Endodermal cell (in vitro differentiated cells): ENCODE measurements at regions not wholly inside any gene's neighbourhood (a gene's known extent, or its start where the extent isn't known, plus 50 kb on each side); places are given as distances from the start of the nearest gene placed in this dataset.
A peak's percentile ranks its signal among the peaks of the same experiment; 100 is the strongest.

Source experiments
- DNase-seq: peaks from one replicate; pipeline ENCODE4 v3.0.0-alpha.2; 2017
- H3K27ac ChIP-seq: 2 replicates; pipeline ENCODE4 v1.5.1; 2013; ENCODE audit warnings: mild to moderate bottlenecking, low read depth, low read length, moderate library complexity
- H3K27me3 ChIP-seq: 2 replicates; pipeline ENCODE4 v1.6.1; 2013; ENCODE audit warnings: mild to moderate bottlenecking, low read length, moderate library complexity; ENCODE audit not compliant: insufficient read depth, control insufficient read depth, poor library complexity, severe bottlenecking
- H3K36me3 ChIP-seq: 2 replicates; pipeline ENCODE4 v1.7.0; 2013; ENCODE audit warnings: mild to moderate bottlenecking, low read length, moderate library complexity; ENCODE audit not compliant: control insufficient read depth, insufficient read depth
- H3K4me1 ChIP-seq: one replicate; pipeline ENCODE4 v1.7.0; 2013; ENCODE audit warnings: low read length; ENCODE audit not compliant: control insufficient read depth, insufficient read depth
- H3K4me3 ChIP-seq: 2 replicates; pipeline ENCODE4 v1.5.1; 2013; ENCODE audit warnings: mild to moderate bottlenecking, low read length, moderate library complexity
- H3K9ac ChIP-seq: 2 replicates; pipeline ENCODE4 v1.6.1; 2013; ENCODE audit warnings: mild to moderate bottlenecking, low read length, moderate library complexity; ENCODE audit not compliant: poor library complexity, severe bottlenecking; ENCODE audit errors: extremely low read depth
- H3K9me3 ChIP-seq: 2 replicates; pipeline ENCODE4 v1.6.1; 2013; ENCODE audit warnings: mild to moderate bottlenecking, low read length, moderate library complexity; ENCODE audit not compliant: control insufficient read depth
- H3K27ac Mint-ChIP-seq: 2 replicates; pipeline ENCODE4 v1.8.0; 2020; ENCODE audit warnings: mixed read lengths
- H3K27me3 Mint-ChIP-seq: 2 replicates; pipeline ENCODE4 v1.8.0; 2021; ENCODE audit warnings: mild to moderate bottlenecking, mixed read lengths; ENCODE audit not compliant: insufficient read depth
- H3K36me3 Mint-ChIP-seq: 2 replicates; pipeline ENCODE4 v1.8.0; 2020; ENCODE audit warnings: low read depth, mixed read lengths
- H3K4me1 Mint-ChIP-seq: 2 replicates; pipeline ENCODE4 v1.8.0; 2020; ENCODE audit warnings: mixed read lengths
- H3K4me3 Mint-ChIP-seq: 2 replicates; pipeline ENCODE4 v1.8.0; 2020; ENCODE audit warnings: mild to moderate bottlenecking, moderate library complexity, mixed read lengths
- H3K9me3 Mint-ChIP-seq: 2 replicates; pipeline ENCODE4 v1.8.0; 2020; ENCODE audit warnings: mild to moderate bottlenecking, mixed read lengths
- WGBS, 2 experiments: methylation state at CpG; one replicate each; pipeline versions ENCODE4 v1.1.5 to v1.1.7; 2013; ENCODE audit warnings: missing lambda C conversion rate in 2 of 2, mixed read lengths in 1 of 2; ENCODE audit not compliant: insufficient coverage in 1 of 2, insufficient read length in 1 of 2; 5-methylcytosine and 5-hydroxymethylcytosine counted together
- TF ChIP-seq, protein P1 (sequence below): fragments of 200-600 bp; sonication (generic); conservative IDR thresholded peaks from 2 replicates; pipeline ENCODE4 v1.5.0; 2021; ENCODE audit warnings: antibody characterized with exemption, mild to moderate bottlenecking

DNA sequence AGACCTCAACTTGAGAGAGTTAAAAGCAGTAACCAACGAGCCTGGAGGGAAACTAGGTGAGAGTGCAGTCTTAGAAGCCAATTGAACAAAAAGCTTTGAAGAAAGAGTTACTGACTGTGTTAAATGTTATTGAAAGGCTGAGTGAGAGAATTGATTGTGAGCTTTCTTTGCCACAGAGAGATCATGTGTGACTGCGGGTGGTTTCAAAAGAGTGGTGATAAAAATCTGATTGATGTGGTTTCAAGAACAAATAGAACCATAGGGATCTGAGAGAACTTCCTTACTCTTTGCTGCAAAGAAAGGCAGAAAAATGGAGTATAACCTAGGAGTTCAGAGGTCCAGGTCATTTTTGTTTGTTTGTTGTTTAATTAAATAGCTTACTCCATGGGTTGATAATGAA, 759.9 kb upstream of the ALCAM start:
- no peaks in the 10 kb centered on the region for H3K27me3 ChIP-seq
- no peaks in the 10 kb centered on the region for H3K36me3 ChIP-seq
- Mint-ChIP-seq H3K27ac (no peak overlapping the region), H3K27me3 (no peaks in the 10 kb centered on the region), H3K9me3 (no peaks in the 10 kb centered on the region), H3K4me3 (no peak overlapping the region), H3K4me1 (peaks cover 4% of the 10 kb centered on the region), H3K36me3 (no peaks in the 10 kb centered on the region)
- H3K9me3 ChIP-seq: no peaks in the 10 kb centered on the region
- no peak for DNase-seq
- TF ChIP-seq, protein P1, sequence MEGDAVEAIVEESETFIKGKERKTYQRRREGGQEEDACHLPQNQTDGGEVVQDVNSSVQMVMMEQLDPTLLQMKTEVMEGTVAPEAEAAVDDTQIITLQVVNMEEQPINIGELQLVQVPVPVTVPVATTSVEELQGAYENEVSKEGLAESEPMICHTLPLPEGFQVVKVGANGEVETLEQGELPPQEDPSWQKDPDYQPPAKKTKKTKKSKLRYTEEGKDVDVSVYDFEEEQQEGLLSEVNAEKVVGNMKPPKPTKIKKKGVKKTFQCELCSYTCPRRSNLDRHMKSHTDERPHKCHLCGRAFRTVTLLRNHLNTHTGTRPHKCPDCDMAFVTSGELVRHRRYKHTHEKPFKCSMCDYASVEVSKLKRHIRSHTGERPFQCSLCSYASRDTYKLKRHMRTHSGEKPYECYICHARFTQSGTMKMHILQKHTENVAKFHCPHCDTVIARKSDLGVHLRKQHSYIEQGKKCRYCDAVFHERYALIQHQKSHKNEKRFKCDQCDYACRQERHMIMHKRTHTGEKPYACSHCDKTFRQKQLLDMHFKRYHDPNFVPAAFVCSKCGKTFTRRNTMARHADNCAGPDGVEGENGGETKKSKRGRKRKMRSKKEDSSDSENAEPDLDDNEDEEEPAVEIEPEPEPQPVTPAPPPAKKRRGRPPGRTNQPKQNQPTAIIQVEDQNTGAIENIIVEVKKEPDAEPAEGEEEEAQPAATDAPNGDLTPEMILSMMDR: no peak
- no peaks in the 10 kb centered on the region for H3K4me1 ChIP-seq
- WGBS, 2 experiments: 34 to 54% methylated on average over 2 of the region's 2 CpGs
- no peak overlapping the region for H3K4me3 ChIP-seq
- no peak overlapping the region for H3K9ac ChIP-seq
- peak overlapping the region; percentile 15 for H3K27ac ChIP-seq

DNA sequence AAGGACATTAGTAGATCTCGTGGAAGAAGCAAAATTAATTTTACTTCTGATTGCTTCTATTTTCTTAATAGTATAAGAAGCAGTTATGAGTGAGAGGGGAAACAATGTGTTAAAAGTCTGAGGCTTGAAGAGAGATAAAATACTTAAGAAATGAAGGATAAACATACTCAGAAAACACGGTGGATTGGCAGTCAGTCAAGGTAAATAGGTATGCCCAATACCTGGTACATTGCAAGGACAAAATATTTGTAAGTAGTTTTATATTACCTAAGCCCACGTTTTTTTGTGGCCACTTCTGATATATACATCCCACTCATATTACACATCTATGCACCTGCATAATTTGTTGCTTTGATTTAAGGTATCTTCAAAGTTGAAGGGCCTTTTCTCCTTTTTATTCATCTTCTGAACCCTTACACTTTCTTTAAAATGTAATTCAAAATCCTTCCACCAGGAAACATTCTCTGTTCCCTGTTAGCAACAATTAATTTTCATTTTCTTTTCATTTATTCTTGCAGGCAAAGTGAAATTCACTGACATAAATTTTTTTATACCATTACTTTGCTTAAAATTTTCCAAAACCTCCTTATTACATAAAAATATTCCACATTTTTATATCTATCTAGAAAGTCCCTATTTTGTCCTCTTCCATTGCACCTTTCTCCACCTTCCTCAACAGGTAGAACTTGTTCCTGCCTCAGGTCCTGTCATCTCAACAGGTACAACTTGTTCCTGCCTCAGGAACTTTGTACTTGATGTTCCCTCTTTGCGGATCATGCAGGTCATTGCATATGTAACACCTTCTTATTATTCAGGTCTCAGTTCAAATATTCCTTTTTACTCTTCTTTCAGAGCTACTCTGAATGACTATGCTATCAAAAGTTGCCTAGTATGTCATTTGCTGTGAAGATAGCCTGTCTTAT, 755.7 kb upstream of the ALCAM start:
- 89 to 100% methylated on average over 2 to 4 of the region's 4 CpGs for WGBS, 2 experiments
- no peak overlapping the region for H3K4me3 Mint-ChIP-seq
- DNase-seq: no peak

DNA sequence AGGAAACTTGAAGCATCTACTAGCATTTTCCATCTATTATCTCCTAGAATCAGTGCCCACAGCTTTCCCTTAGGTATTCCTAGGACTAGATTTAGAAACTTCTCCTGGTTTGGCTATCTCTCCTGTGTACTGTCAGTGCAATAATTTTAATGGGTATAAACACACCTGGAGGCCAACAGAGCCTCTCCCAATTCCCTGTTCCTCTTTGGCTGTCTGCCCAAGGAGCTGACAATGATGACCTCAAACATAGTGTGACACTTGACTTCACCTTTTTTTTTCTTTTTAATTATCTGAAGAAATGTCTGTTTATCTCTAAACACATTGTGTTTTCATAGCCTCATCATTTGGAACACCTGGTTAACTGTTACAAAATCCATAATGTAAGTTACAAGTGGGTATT, 754.5 kb upstream of the ALCAM start:
- H3K9ac ChIP-seq: no peak overlapping the region
- H3K4me3 ChIP-seq: no peak overlapping the region
- no peaks in the 10 kb centered on the region for H3K36me3 Mint-ChIP-seq
- no peak overlapping the region for H3K27ac ChIP-seq
- TF ChIP-seq, protein P1: no peak
- no peak overlapping the region for H3K4me3 Mint-ChIP-seq
- no peaks in the 10 kb centered on the region for H3K9me3 ChIP-seq
- H3K27me3 Mint-ChIP-seq: no peaks in the 10 kb centered on the region
- no peaks in the 10 kb centered on the region for H3K9me3 Mint-ChIP-seq
- no peaks in the 10 kb centered on the region for H3K27me3 ChIP-seq
- no peaks in the 10 kb centered on the region for H3K4me1 Mint-ChIP-seq
- no peaks in the 10 kb centered on the region for H3K36me3 ChIP-seq
- H3K4me1 ChIP-seq: no peaks in the 10 kb centered on the region
- DNase-seq: no peak
- H3K27ac Mint-ChIP-seq: no peak overlapping the region

More for the DNA sequence above, 755.7 kb upstream of the ALCAM start:
- H3K4me1 Mint-ChIP-seq: peaks cover 4% of the 10 kb centered on the region
- no peaks in the 10 kb centered on the region for H3K27me3 Mint-ChIP-seq
- TF ChIP-seq, protein P1: peak; percentile 58
- no peaks in the 10 kb centered on the region for H3K4me1 ChIP-seq
- H3K4me3 ChIP-seq: no peak overlapping the region
- no peak overlapping the region for H3K27ac Mint-ChIP-seq
- no peaks in the 10 kb centered on the region for H3K36me3 Mint-ChIP-seq
- no peaks in the 10 kb centered on the region for H3K36me3 ChIP-seq
- no peaks in the 10 kb centered on the region for H3K9me3 Mint-ChIP-seq
- H3K9me3 ChIP-seq: no peaks in the 10 kb centered on the region
- H3K27me3 ChIP-seq: no peaks in the 10 kb centered on the region
- H3K9ac ChIP-seq: no peak overlapping the region
- H3K27ac ChIP-seq: no peak overlapping the region
